Naive thymus-derived CD4-positive, alpha-beta T cell (primary cell): ENCODE measurements at regions not wholly inside any gene's neighbourhood (a gene's known extent, or its start where the extent isn't known, plus 50 kb on each side); places are given as distances from the start of the nearest gene placed in this dataset. TPM values are rescaled to one million over a fixed set of nuclear protein-coding genes. Genes with fewer than 3 reads are reported as not detected.

Experiments used
- ATAC-seq: fragments of 150-1000 bp; cut with Tn5 transposase; 2 replicates; pipeline ENCODE4 v1.10.0; 2021; ENCODE audit warnings: mild to moderate bottlenecking, moderate library complexity
- CTCF ChIA-PET: fragments of 350-600 bp; sonication (Branson Sonifier 250); formaldehyde crosslinking; loops from one replicate; lab custom pipeline; 2021; ENCODE audit warnings: antibody characterized with exemption; lab: Charles Lee
- POLR2A ChIA-PET: fragments of 350-600 bp; sonication (Branson Sonifier 250); formaldehyde crosslinking; loops from one replicate; lab custom pipeline; 2021; ENCODE audit warnings: antibody characterized with exemption, inconsistent platforms; lab: Charles Lee
- DNase-seq, 9 donors: peaks; one replicate each; pipeline versions ENCODE4 v3.0.0 to v3.0.0-alpha.2; 2020 to 2022; ENCODE audit warnings: mixed read lengths in 1 of 9
- H3K27ac ChIP-seq: one replicate; pipeline ENCODE4 v1.7.0; 2013; ENCODE audit warnings: mild to moderate bottlenecking, low read depth, low read length, moderate library complexity
- H3K27me3 ChIP-seq, 2 donors: one replicate each; pipeline ENCODE4 v1.7.0; 2013; ENCODE audit warnings: low read length in 2 of 2, mild to moderate bottlenecking in 2 of 2, moderate library complexity in 2 of 2; ENCODE audit not compliant: control insufficient read depth in 2 of 2, insufficient read depth in 2 of 2
- H3K36me3 ChIP-seq, 3 experiments: 1 replicate in 2 of 3; 2 replicates in 1 of 3; pipeline ENCODE4 v1.7.0; 2013; ENCODE audit warnings: low read length in 3 of 3, mild to moderate bottlenecking in 3 of 3, moderate library complexity in 1 of 3; ENCODE audit not compliant: insufficient read depth in 3 of 3, control insufficient read depth in 2 of 3
- H3K4me1 ChIP-seq, 2 donors: one replicate each; pipeline ENCODE4 v1.7.0; 2013; ENCODE audit warnings: low read length in 2 of 2, mild to moderate bottlenecking in 2 of 2, moderate library complexity in 1 of 2; ENCODE audit not compliant: control insufficient read depth in 2 of 2, insufficient read depth in 2 of 2
- H3K4me3 ChIP-seq: 2 replicates; pipeline ENCODE4 v1.7.0; 2013; ENCODE audit warnings: mild to moderate bottlenecking, low read length
- H3K9me3 ChIP-seq, 3 experiments: 1 replicate in 2 of 3; 2 replicates in 1 of 3; pipeline ENCODE4 v1.7.0; 2013; ENCODE audit warnings: low read length in 3 of 3; ENCODE audit not compliant: control insufficient read depth in 2 of 3
- H3K27ac Mint-ChIP-seq, 9 donors: one replicate each; pipeline ENCODE4 v1.8.0; 2020 to 2022; ENCODE audit warnings: mixed read lengths in 9 of 9, mild to moderate bottlenecking in 8 of 9, moderate library complexity in 5 of 9, inconsistent platforms in 2 of 9
- H3K27me3 Mint-ChIP-seq, 5 donors: one replicate each; pipeline ENCODE4 v1.8.0; 2021 to 2022; ENCODE audit warnings: mixed read lengths in 5 of 5, mild to moderate bottlenecking in 1 of 5
- H3K36me3 Mint-ChIP-seq, 5 donors: one replicate each; pipeline ENCODE4 v1.8.0; 2020 to 2022; ENCODE audit warnings: mixed read lengths in 5 of 5, mild to moderate bottlenecking in 3 of 5, inconsistent platforms in 1 of 5
- H3K4me1 Mint-ChIP-seq, 7 donors: one replicate each; pipeline ENCODE4 v1.8.0; 2020 to 2022; ENCODE audit warnings: mixed read lengths in 7 of 7, mild to moderate bottlenecking in 3 of 7, inconsistent platforms in 1 of 7
- H3K4me3 Mint-ChIP-seq, 10 donors: one replicate each; pipeline ENCODE4 v1.8.0; 2020 to 2022; ENCODE audit warnings: mild to moderate bottlenecking in 10 of 10, mixed read lengths in 10 of 10, moderate library complexity in 6 of 10, inconsistent platforms in 2 of 10
- H3K9me3 Mint-ChIP-seq, 11 donors: one replicate each; pipeline ENCODE4 v1.8.0; 2020 to 2022; ENCODE audit warnings: mixed read lengths in 11 of 11, mild to moderate bottlenecking in 4 of 11, inconsistent platforms in 1 of 11, moderate library complexity in 1 of 11
- intact Hi-C, 2 donors: fragments of 100-400 bp; cut with micrococcal nuclease; formaldehyde crosslinking; loops; one replicate each; pipeline ENCODE4 v1.15.1; 2023
- microRNA-seq: library from miRNA; unstranded; fragments of <30 nt; microRNA quantifications from one replicate; pipeline ENCODE4 v1.2.0, GENCODE V29; 2022; ENCODE audit warnings: borderline microRNAs expressed

- H3K36me3 ChIP-seq = no peaks in the 10 kb centered on the region
- Mint-ChIP-seq H3K4me3 (peak overlapping the region in 4 of 10 donors; percentile 43 to 64 (median 56)), H3K27ac (peak overlapping the region in 6 of 9 donors; percentile 14 to 83 (median 56)), H3K36me3 (no peaks in the 10 kb centered on the region), H3K4me1 (peaks cover 13 to 67% (median 48%) of the 10 kb centered on the region in 7 donors), H3K27me3 (peaks cover 0 to 47% (median 0%) of the 10 kb centered on the region in 5 donors), H3K9me3 (peaks cover 0 to 2% (median 0%) of the 10 kb centered on the region in 11 donors)
- H3K9me3 ChIP-seq = no peaks in the 10 kb centered on the region
- peaks cover 0 to 40% of the 10 kb centered on the region in 2 donors for H3K4me1 ChIP-seq
- peaks cover 0 to 3% of the 10 kb centered on the region in 2 donors for H3K27me3 ChIP-seq
- ChIA-PET CTCF (interaction anchor here (0.5 kb wide), 1 partner anchor 796 kb away, joined by 3 read pairs; the partner anchor contains the start of gene PRPF18), POLR2A (interaction anchor here (0.9 kb wide), 1 partner anchor 13 kb away, joined by 3 read pairs; no protein-coding TSS in a partner anchor)
- intact Hi-C loops = loop anchor here (1.0 to 10.0 kb wide), 2 partner anchors 8 to 198 kb away; no protein-coding TSS in a partner anchor
- H3K27ac ChIP-seq = no peak overlapping the region
- ATAC-seq (no peak), DNase-seq (no peak)
- H3K4me3 ChIP-seq = no peak overlapping the region
Observed at GRCh38 chr10:14382531-14382930, 51.8 kb upstream of the FRMD4A start.

GRCh38 chr10:14382022-14382421, 51.3 kb upstream of the FRMD4A start:
- ATAC-seq (peak; percentile 92), DNase-seq (peak in 8 of 9 donors; percentile 24 to 80 (median 59))
- H3K4me3 ChIP-seq = no peak overlapping the region
- H3K4me1 ChIP-seq = peaks cover 0 to 40% of the 10 kb centered on the region in 2 donors
- intact Hi-C loops = loop anchor here (1.0 to 10.0 kb wide), 2 partner anchors 8 to 197 kb away; no protein-coding TSS in a partner anchor
- H3K27ac Mint-ChIP-seq = peak overlapping the region in 8 of 9 donors; percentile 14 to 83 (median 56)
- H3K27me3 ChIP-seq = peaks cover 0 to 3% of the 10 kb centered on the region in 2 donors
- H3K27ac ChIP-seq = no peak overlapping the region
- H3K9me3 ChIP-seq = no peaks in the 10 kb centered on the region
- H3K36me3 ChIP-seq = no peaks in the 10 kb centered on the region
- H3K36me3 Mint-ChIP-seq = no peaks in the 10 kb centered on the region
- H3K27me3 Mint-ChIP-seq = peaks cover 0 to 45% (median 0%) of the 10 kb centered on the region in 5 donors
- H3K9me3 Mint-ChIP-seq = peaks cover 0 to 2% (median 0%) of the 10 kb centered on the region in 11 donors
- CTCF ChIA-PET = interaction anchor here (0.5 kb wide), 1 partner anchor 795 kb away, joined by 3 read pairs; the partner anchor contains the start of gene PRPF18
- peak overlapping the region in 8 of 10 donors; percentile 7 to 64 (median 50) for H3K4me3 Mint-ChIP-seq
- POLR2A ChIA-PET = interaction anchor here (0.9 kb wide), 1 partner anchor 13 kb away, joined by 3 read pairs; no protein-coding TSS in a partner anchor
- H3K4me1 Mint-ChIP-seq = peaks cover 13 to 67% (median 48%) of the 10 kb centered on the region in 7 donors

- CTCF ChIA-PET = no interaction called here
- Mint-ChIP-seq H3K4me1 (peaks cover 13 to 64% (median 48%) of the 10 kb centered on the region in 7 donors), H3K27ac (peak overlapping the region in 7 of 9 donors; percentile 14 to 83 (median 46)), H3K4me3 (peak overlapping the region in 6 of 10 donors; percentile 2 to 64 (median 50)), H3K27me3 (peaks cover 0 to 41% (median 0%) of the 10 kb centered on the region in 5 donors), H3K9me3 (peaks cover 0 to 2% (median 0%) of the 10 kb centered on the region in 11 donors), H3K36me3 (no peaks in the 10 kb centered on the region)
- POLR2A ChIA-PET = no interaction called here
- no peak for DNase-seq
- Histone ChIP-seq H3K36me3 (no peaks in the 10 kb centered on the region), H3K27ac (no peak overlapping the region), H3K4me1 (peaks cover 0 to 40% of the 10 kb centered on the region in 2 donors), H3K4me3 (no peak overlapping the region), H3K27me3 (peaks cover 0 to 3% of the 10 kb centered on the region in 2 donors), H3K9me3 (no peaks in the 10 kb centered on the region)
- no peak for ATAC-seq
- intact Hi-C loops = loop anchor here in 1 of 2 donors (10.0 kb wide), 1 partner anchor 197 kb away; no protein-coding TSS in a partner anchor
Observed at GRCh38 chr10:14381475-14381874, 50.8 kb upstream of the FRMD4A start.

- ATAC-seq (no peak), DNase-seq (no peak)
- Histone ChIP-seq H3K4me3 (no peak overlapping the region), H3K27ac (no peak overlapping the region), H3K36me3 (no peaks in the 10 kb centered on the region), H3K9me3 (no peaks in the 10 kb centered on the region), H3K4me1 (peaks cover 0 to 40% of the 10 kb centered on the region in 2 donors), H3K27me3 (peaks cover 0 to 3% of the 10 kb centered on the region in 2 donors)
- ChIA-PET POLR2A (no interaction called here), CTCF (no interaction called here)
- intact Hi-C loops = loop anchor here in 1 of 2 donors (10.0 kb wide), 1 partner anchor 196 kb away; no protein-coding TSS in a partner anchor
- H3K4me3 Mint-ChIP-seq = no peak overlapping the region
- no peaks in the 10 kb centered on the region for H3K36me3 Mint-ChIP-seq
- peaks cover 0 to 2% (median 0%) of the 10 kb centered on the region in 11 donors for H3K9me3 Mint-ChIP-seq
- peaks cover 13 to 60% (median 43%) of the 10 kb centered on the region in 7 donors for H3K4me1 Mint-ChIP-seq
- H3K27ac Mint-ChIP-seq = peak overlapping the region in 1 of 9 donors; percentile 46
- peaks cover 0 to 38% (median 0%) of the 10 kb centered on the region in 5 donors for H3K27me3 Mint-ChIP-seq
Observed at GRCh38 chr10:14380746-14381145, 50.0 kb upstream of the FRMD4A start.

Small RNA genes in the stretch of these regions (microRNA-seq; reads per million reads assigned to microRNA genes)
- gene MIR1265 (not detected), gene MIR4293 (not detected)
